ENCODE measurements at regions not wholly inside any gene's neighbourhood (a gene's known extent, or its start where the extent isn't known, plus 50 kb on each side); places are given as distances from the start of the nearest gene placed in this dataset.

GRCh38 chr18:74023220-74023619, 124.4 kb downstream of the FBXO15 start:
- no peak for DNase-seq

- no peak for DNase-seq
Observed at GRCh38 chr18:74019864-74020263, 127.8 kb downstream of the FBXO15 start.

GRCh38 chr18:74013955-74014354, 133.7 kb downstream of the FBXO15 start:
- no peak for DNase-seq

GRCh38 chr18:74012954-74013630, 134.5 kb downstream of the FBXO15 start:
- DNase-seq: no peak

- no peak for DNase-seq
Observed at GRCh38 chr18:74006143-74006542, 141.5 kb downstream of the FBXO15 start.

- no peak for DNase-seq
Observed at GRCh38 chr18:74005320-74006109, 142.1 kb downstream of the FBXO15 start.

GRCh38 chr18:73992242-73993022, 155.2 kb downstream of the FBXO15 start:
- no peak for DNase-seq

GRCh38 chr18:73991570-73991969, 156.1 kb downstream of the FBXO15 start:
- no peak for DNase-seq

GRCh38 chr18:73990258-73990657, 157.4 kb downstream of the FBXO15 start:
- DNase-seq: no peak

- DNase-seq: no peak
Observed at GRCh38 chr18:73987247-73987980, 160.2 kb downstream of the FBXO15 start.

- DNase-seq: no peak
Observed at GRCh38 chr18:73986711-73987110, 160.9 kb downstream of the FBXO15 start.

GRCh38 chr18:73985855-73986625, 161.6 kb downstream of the FBXO15 start:
- no peak for DNase-seq

- DNase-seq: no peak
Observed at GRCh38 chr18:73983970-73984369, 163.7 kb downstream of the FBXO15 start.

GRCh38 chr18:73983496-73983895, 164.1 kb downstream of the FBXO15 start:
- no peak for DNase-seq

- DNase-seq: no peak
Observed at GRCh38 chr18:73981796-73982195, 165.8 kb downstream of the FBXO15 start.

GRCh38 chr18:73980289-73980979, 167.2 kb downstream of the FBXO15 start:
- no peak for DNase-seq

GRCh38 chr18:73979742-73980141, 167.9 kb downstream of the FBXO15 start:
- no peak for DNase-seq

GRCh38 chr18:73976433-73976832, 171.2 kb downstream of the FBXO15 start:
- no peak for DNase-seq

GRCh38 chr18:73975266-73975665, 172.4 kb downstream of the FBXO15 start:
- no peak for DNase-seq

- DNase-seq: no peak
Observed at GRCh38 chr18:73973972-73974371, 173.7 kb downstream of the FBXO15 start.

GRCh38 chr18:73966954-73967353, 180.7 kb downstream of the FBXO15 start:
- no peak for DNase-seq

Data from CD4-positive, alpha-beta T cell treated with Interleukin-6 for 4 hours (primary cell).